ENCODE measurements at regions not wholly inside any gene's neighbourhood (a gene's known extent, or its start where the extent isn't known, plus 50 kb on each side); places are given as distances from the start of the nearest gene placed in this dataset.

GRCh38 chr2:12298352-12298751 is 418.4 kb upstream of the TRIB2 start:
- no peak overlapping the region for H3K27ac ChIP-seq
- TF ChIP-seq ZFX (IDR thresholded peaks at IDR 0.05; ENCODE audit: borderline replicate concordance) (no peak), CTCF (IDR thresholded peaks at IDR 0.05) (no peak)

GRCh38 chr2:12299431-12299830 is 417.3 kb upstream of the TRIB2 start:
- no peak for TF ChIP-seq CTCF (IDR thresholded peaks at IDR 0.05)
- TF ChIP-seq ZFX (IDR thresholded peaks at IDR 0.05; ENCODE audit: borderline replicate concordance), result no peak
- no peak overlapping the region for H3K27ac ChIP-seq

- no peak for TF ChIP-seq CTCF (IDR thresholded peaks at IDR 0.05)
- TF ChIP-seq ZFX (IDR thresholded peaks at IDR 0.05; ENCODE audit: borderline replicate concordance), result no peak
- H3K27ac ChIP-seq, result no peak overlapping the region
Observed at GRCh38 chr2:12300019-12300602, 416.6 kb upstream of the TRIB2 start.

GRCh38 chr2:12300927-12301326 is 415.8 kb upstream of the TRIB2 start:
- H3K27ac ChIP-seq, result no peak overlapping the region
- TF ChIP-seq ZFX (IDR thresholded peaks at IDR 0.05; ENCODE audit: borderline replicate concordance) (no peak), CTCF (IDR thresholded peaks at IDR 0.05) (no peak)

GRCh38 chr2:12302140-12302539 is 414.6 kb upstream of the TRIB2 start:
- no peak for TF ChIP-seq ZFX (IDR thresholded peaks at IDR 0.05; ENCODE audit: borderline replicate concordance)
- no peak overlapping the region for H3K27ac ChIP-seq

- TF ChIP-seq ZFX (IDR thresholded peaks at IDR 0.05; ENCODE audit: borderline replicate concordance) (no peak), CTCF (IDR thresholded peaks at IDR 0.05) (no peak)
- H3K27ac ChIP-seq, result no peak overlapping the region
Observed at GRCh38 chr2:12302691-12303090, 414.0 kb upstream of the TRIB2 start.

- TF ChIP-seq CTCF (IDR thresholded peaks at IDR 0.05) (no peak), ZFX (IDR thresholded peaks at IDR 0.05; ENCODE audit: borderline replicate concordance) (no peak)
- H3K27ac ChIP-seq, result no peak overlapping the region
Observed at GRCh38 chr2:12303181-12304030, 413.3 kb upstream of the TRIB2 start.

Data from 22Rv1 (cell line).